NB4 (cell line): ENCODE measurements at regions not wholly inside any gene's neighbourhood (a gene's known extent, or its start where the extent isn't known, plus 50 kb on each side); places are given as distances from the start of the nearest gene placed in this dataset.
"Not testable (repeated sequence)": the region's sequence is repeated elsewhere in the genome, so short reads cannot be mapped to it uniquely, and the experiment has no call there.

Experiments used
- CTCF ChIP-seq: IDR thresholded peaks from one replicate; pipeline ENCODE4 v1.5.1; 2012; ENCODE audit warnings: low read depth, low read length
- MAX ChIP-seq: IDR thresholded peaks from 2 replicates; pipeline ENCODE4 v1.6.1; 2011; ENCODE audit warnings: low read depth, low read length
- MYC ChIP-seq: IDR thresholded peaks from 2 replicates; pipeline ENCODE4 v1.6.1; 2011; ENCODE audit warnings: low read depth, low read length
- POLR2A ChIP-seq: IDR thresholded peaks from 2 replicates; pipeline ENCODE4 v1.6.1; 2011; ENCODE audit warnings: mild to moderate bottlenecking; ENCODE audit not compliant: insufficient read length; ENCODE audit errors: extremely low read depth

- TF ChIP-seq POLR2A, CTCF, MAX, MYC: not testable (repeated sequence)
Measured at GRCh38 chr7:150169515-150169914, 153.6 kb upstream of the LRRC61 start.
